Fibroblast of the aortic adventitia (primary cell): ENCODE measurements at regions not wholly inside any gene's neighbourhood (a gene's known extent, or its start where the extent isn't known, plus 50 kb on each side); places are given as distances from the start of the nearest gene placed in this dataset.

ENCODE experiments used
- DNase-seq: peaks from one replicate; pipeline ENCODE4 v3.0.0-alpha.2; 2010; ENCODE audit warnings: low read depth
- H3K4me3 ChIP-seq: 2 replicates; pipeline ENCODE4 v1.5.1; 2011; ENCODE audit warnings: low read depth, mild to moderate bottlenecking, control low read depth, low read length, moderate library complexity
- TF ChIP-seq, protein P1 (sequence below): IDR thresholded peaks from 2 replicates; pipeline ENCODE4 v1.5.1; 2011; ENCODE audit warnings: mild to moderate bottlenecking, low read length, control low read depth, inconsistent platforms; ENCODE audit not compliant: insufficient read depth

DNA sequence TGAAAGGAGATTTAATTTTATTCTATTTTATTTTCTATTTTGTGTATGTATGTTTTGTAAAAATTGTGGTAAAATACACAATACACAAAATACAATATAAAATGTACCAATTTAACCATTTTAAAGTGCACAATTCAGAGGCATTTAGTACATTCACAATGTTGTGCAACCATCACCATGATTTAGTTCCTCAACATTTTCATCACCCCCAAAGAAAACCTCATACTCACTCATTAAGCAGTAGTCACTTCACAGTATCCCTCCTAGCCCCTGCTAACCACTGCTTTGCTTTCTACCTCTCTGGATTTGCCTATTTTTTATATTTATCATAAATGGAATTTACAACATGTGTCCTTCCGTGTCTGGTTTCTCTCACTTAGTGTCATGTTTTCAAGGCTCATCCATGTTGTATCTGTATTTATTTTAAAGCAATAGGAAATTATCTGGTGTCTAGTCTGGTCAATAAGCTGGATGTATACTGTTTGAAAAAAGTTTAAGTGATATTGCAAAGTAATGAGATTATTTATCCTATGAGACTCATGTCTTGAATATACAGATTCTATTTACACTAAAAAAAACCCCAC is 77.9 kb upstream of the GLS start:
- TF ChIP-seq, protein P1, sequence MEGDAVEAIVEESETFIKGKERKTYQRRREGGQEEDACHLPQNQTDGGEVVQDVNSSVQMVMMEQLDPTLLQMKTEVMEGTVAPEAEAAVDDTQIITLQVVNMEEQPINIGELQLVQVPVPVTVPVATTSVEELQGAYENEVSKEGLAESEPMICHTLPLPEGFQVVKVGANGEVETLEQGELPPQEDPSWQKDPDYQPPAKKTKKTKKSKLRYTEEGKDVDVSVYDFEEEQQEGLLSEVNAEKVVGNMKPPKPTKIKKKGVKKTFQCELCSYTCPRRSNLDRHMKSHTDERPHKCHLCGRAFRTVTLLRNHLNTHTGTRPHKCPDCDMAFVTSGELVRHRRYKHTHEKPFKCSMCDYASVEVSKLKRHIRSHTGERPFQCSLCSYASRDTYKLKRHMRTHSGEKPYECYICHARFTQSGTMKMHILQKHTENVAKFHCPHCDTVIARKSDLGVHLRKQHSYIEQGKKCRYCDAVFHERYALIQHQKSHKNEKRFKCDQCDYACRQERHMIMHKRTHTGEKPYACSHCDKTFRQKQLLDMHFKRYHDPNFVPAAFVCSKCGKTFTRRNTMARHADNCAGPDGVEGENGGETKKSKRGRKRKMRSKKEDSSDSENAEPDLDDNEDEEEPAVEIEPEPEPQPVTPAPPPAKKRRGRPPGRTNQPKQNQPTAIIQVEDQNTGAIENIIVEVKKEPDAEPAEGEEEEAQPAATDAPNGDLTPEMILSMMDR, result no peak
- DNase-seq, result no peak
- H3K4me3 ChIP-seq, result no peak overlapping the region

GRCh38 chr2:190804182-190804795 is 76.3 kb upstream of the GLS start:
- H3K4me3 ChIP-seq, result no peak overlapping the region
- TF ChIP-seq, protein P1, result peak; percentile 67
- peak; percentile 68 for DNase-seq

GRCh38 chr2:190805126-190805525 is 75.5 kb upstream of the GLS start:
- no peak for DNase-seq
- TF ChIP-seq, protein P1, result no peak
- no peak overlapping the region for H3K4me3 ChIP-seq

- DNase-seq, result no peak
- TF ChIP-seq, protein P1, result no peak
- no peak overlapping the region for H3K4me3 ChIP-seq
Measured at GRCh38 chr2:190805843-190806242, 74.8 kb upstream of the GLS start.

- DNase-seq, result no peak
- TF ChIP-seq, protein P1, result no peak
- no peak overlapping the region for H3K4me3 ChIP-seq
Measured at GRCh38 chr2:190807886-190808285, 72.7 kb upstream of the GLS start.

DNA sequence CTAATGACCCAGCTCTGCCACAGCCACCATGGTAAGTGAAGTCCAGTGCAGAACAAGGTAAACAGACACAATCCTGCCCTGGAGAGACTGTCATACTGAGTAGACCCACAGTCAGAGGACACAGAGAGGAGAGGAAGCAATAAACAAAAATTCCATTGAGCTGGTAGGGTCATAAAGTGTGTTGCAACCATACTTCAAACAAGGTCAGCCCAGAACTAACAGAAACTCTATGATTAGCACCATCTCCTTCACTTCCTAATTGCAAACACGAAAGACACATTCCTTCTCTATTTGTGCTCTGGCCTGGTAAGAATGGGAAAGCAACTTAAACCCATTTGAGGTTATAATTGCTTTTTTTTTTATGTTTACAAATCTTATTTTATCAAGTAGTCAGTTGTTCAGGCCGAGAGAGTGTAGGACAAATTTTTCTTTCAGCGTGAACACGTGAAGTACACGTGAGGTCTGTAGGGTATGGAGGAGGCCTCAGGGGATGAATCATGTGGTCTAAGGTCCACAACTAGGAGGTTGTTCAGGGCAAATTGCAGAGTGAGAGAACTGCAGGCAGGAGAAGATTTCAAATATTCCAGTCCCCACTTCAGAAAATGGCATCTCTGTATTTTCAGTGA is 71.4 kb upstream of the GLS start:
- DNase-seq, result no peak
- no peak overlapping the region for H3K4me3 ChIP-seq
- TF ChIP-seq, protein P1, result no peak
